Endodermal cell (in vitro differentiated cells): ENCODE measurements at regions not wholly inside any gene's neighbourhood (a gene's known extent, or its start where the extent isn't known, plus 50 kb on each side); places are given as distances from the start of the nearest gene placed in this dataset.

ENCODE experiments used
- DNase-seq: peaks from one replicate; pipeline ENCODE4 v3.0.0-alpha.2; 2017
- H3K27ac ChIP-seq: 2 replicates; pipeline ENCODE4 v1.5.1; 2013; ENCODE audit warnings: mild to moderate bottlenecking, low read depth, low read length, moderate library complexity
- H3K27me3 ChIP-seq: 2 replicates; pipeline ENCODE4 v1.6.1; 2013; ENCODE audit warnings: mild to moderate bottlenecking, low read length, moderate library complexity; ENCODE audit not compliant: insufficient read depth, control insufficient read depth, poor library complexity, severe bottlenecking
- H3K36me3 ChIP-seq: 2 replicates; pipeline ENCODE4 v1.7.0; 2013; ENCODE audit warnings: mild to moderate bottlenecking, low read length, moderate library complexity; ENCODE audit not compliant: control insufficient read depth, insufficient read depth
- H3K4me1 ChIP-seq: one replicate; pipeline ENCODE4 v1.7.0; 2013; ENCODE audit warnings: low read length; ENCODE audit not compliant: control insufficient read depth, insufficient read depth
- H3K4me3 ChIP-seq: 2 replicates; pipeline ENCODE4 v1.5.1; 2013; ENCODE audit warnings: mild to moderate bottlenecking, low read length, moderate library complexity
- H3K9ac ChIP-seq: 2 replicates; pipeline ENCODE4 v1.6.1; 2013; ENCODE audit warnings: mild to moderate bottlenecking, low read length, moderate library complexity; ENCODE audit not compliant: poor library complexity, severe bottlenecking; ENCODE audit errors: extremely low read depth
- H3K9me3 ChIP-seq: 2 replicates; pipeline ENCODE4 v1.6.1; 2013; ENCODE audit warnings: mild to moderate bottlenecking, low read length, moderate library complexity; ENCODE audit not compliant: control insufficient read depth
- H3K27ac Mint-ChIP-seq: 2 replicates; pipeline ENCODE4 v1.8.0; 2020; ENCODE audit warnings: mixed read lengths
- H3K27me3 Mint-ChIP-seq: 2 replicates; pipeline ENCODE4 v1.8.0; 2021; ENCODE audit warnings: mild to moderate bottlenecking, mixed read lengths; ENCODE audit not compliant: insufficient read depth
- H3K36me3 Mint-ChIP-seq: 2 replicates; pipeline ENCODE4 v1.8.0; 2020; ENCODE audit warnings: low read depth, mixed read lengths
- H3K4me1 Mint-ChIP-seq: 2 replicates; pipeline ENCODE4 v1.8.0; 2020; ENCODE audit warnings: mixed read lengths
- H3K4me3 Mint-ChIP-seq: 2 replicates; pipeline ENCODE4 v1.8.0; 2020; ENCODE audit warnings: mild to moderate bottlenecking, moderate library complexity, mixed read lengths
- H3K9me3 Mint-ChIP-seq: 2 replicates; pipeline ENCODE4 v1.8.0; 2020; ENCODE audit warnings: mild to moderate bottlenecking, mixed read lengths
- WGBS, 2 experiments: methylation state at CpG; one replicate each; pipeline versions ENCODE4 v1.1.5 to v1.1.7; 2013; ENCODE audit warnings: missing lambda C conversion rate in 2 of 2, mixed read lengths in 1 of 2; ENCODE audit not compliant: insufficient coverage in 1 of 2, insufficient read length in 1 of 2; 5-methylcytosine and 5-hydroxymethylcytosine counted together
- TF ChIP-seq, protein P1 (sequence below): fragments of 200-600 bp; sonication (generic); conservative IDR thresholded peaks from 2 replicates; pipeline ENCODE4 v1.5.0; 2021; ENCODE audit warnings: antibody characterized with exemption, mild to moderate bottlenecking

DNA sequence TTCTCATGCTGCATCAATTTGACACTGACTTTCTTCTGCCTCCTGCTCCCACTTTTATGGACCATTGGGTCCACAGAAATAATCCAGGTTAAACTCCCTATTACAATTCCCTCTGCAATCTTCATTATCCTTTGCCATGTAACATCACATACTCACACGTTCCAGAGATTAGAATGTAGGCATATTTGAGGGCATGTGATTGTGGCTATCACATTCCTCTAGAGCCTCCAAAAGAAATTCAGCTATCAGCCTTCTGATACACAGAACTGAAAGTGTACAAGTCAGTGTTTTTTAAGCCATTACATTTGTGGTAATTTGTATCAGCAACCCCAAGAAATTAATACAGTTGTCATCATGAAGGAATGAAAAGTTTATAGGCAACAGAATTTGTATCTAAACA lies 892.4 kb downstream of the RPS29 start:
- 100% methylated on average over 1 of the region's 1 CpG; no CpG with 5 or more reads in 1 of the 2 experiments for WGBS, 2 experiments
- no peaks in the 10 kb centered on the region for H3K4me1 ChIP-seq
- Mint-ChIP-seq H3K9me3 (peaks cover 13% of the 10 kb centered on the region), H3K27ac (no peak overlapping the region), H3K4me1 (no peaks in the 10 kb centered on the region), H3K27me3 (no peaks in the 10 kb centered on the region), H3K36me3 (no peaks in the 10 kb centered on the region), H3K4me3 (no peak overlapping the region)
- no peak overlapping the region for H3K27ac ChIP-seq
- no peak overlapping the region for H3K9ac ChIP-seq
- DNase-seq: no peak
- H3K4me3 ChIP-seq: no peak overlapping the region
- H3K9me3 ChIP-seq: no peaks in the 10 kb centered on the region
- H3K27me3 ChIP-seq: no peaks in the 10 kb centered on the region
- TF ChIP-seq, protein P1, sequence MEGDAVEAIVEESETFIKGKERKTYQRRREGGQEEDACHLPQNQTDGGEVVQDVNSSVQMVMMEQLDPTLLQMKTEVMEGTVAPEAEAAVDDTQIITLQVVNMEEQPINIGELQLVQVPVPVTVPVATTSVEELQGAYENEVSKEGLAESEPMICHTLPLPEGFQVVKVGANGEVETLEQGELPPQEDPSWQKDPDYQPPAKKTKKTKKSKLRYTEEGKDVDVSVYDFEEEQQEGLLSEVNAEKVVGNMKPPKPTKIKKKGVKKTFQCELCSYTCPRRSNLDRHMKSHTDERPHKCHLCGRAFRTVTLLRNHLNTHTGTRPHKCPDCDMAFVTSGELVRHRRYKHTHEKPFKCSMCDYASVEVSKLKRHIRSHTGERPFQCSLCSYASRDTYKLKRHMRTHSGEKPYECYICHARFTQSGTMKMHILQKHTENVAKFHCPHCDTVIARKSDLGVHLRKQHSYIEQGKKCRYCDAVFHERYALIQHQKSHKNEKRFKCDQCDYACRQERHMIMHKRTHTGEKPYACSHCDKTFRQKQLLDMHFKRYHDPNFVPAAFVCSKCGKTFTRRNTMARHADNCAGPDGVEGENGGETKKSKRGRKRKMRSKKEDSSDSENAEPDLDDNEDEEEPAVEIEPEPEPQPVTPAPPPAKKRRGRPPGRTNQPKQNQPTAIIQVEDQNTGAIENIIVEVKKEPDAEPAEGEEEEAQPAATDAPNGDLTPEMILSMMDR: no peak
- H3K36me3 ChIP-seq: no peaks in the 10 kb centered on the region

DNA sequence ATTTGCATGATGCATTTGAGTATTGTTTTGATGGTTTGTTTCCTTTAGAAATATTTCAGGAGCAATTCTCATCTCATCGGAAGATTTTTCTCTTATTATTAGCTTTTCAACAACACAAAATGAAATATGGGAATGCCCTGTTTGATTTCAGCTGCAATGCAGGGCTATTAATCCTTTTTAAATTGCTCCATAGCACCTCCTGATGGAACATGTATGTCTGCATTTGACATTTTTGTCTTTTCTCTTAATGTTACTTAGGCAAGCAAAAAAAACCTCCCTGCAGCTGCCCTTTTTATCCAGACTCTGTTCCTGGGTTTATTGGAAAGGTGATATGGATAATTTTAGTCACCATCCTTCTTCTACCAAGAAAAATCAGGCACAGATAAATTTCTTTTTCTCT lies 895.8 kb downstream of the RPS29 start:
- Mint-ChIP-seq H3K36me3 (no peaks in the 10 kb centered on the region), H3K27ac (no peak overlapping the region), H3K27me3 (no peaks in the 10 kb centered on the region), H3K9me3 (no peaks in the 10 kb centered on the region), H3K4me1 (peaks cover 10% of the 10 kb centered on the region), H3K4me3 (no peak overlapping the region)
- Histone ChIP-seq H3K27me3 (no peaks in the 10 kb centered on the region), H3K36me3 (no peaks in the 10 kb centered on the region), H3K9me3 (no peaks in the 10 kb centered on the region), H3K9ac (no peak overlapping the region), H3K27ac (no peak overlapping the region), H3K4me1 (peaks cover 7% of the 10 kb centered on the region), H3K4me3 (no peak overlapping the region)
- 100% methylated on average over 1 of the region's 1 CpG; no CpG with 5 or more reads in 1 of the 2 experiments for WGBS, 2 experiments
- TF ChIP-seq, protein P1: peak; percentile 68
- no peak for DNase-seq

DNA sequence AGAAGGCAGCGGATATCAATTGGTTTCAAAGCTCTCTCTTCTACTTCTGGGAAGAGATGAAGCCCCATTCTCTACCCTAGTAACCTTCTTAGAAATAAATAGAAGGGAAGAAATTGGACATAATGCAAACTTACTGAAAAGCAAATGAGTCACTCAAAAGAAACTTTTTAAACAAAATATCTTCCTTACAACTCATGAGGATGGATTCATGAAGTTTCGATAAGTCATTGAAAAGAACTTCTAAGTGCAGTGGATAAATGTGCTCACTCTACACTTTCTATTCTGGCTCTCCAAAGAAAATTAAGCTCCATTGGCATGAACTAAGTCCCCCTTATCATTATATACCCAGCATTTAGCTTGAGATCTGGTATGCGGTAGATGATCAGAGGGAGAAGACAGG lies 899.5 kb downstream of the RPS29 start:
- no peak overlapping the region for H3K4me3 ChIP-seq
- no peak for DNase-seq
- no peaks in the 10 kb centered on the region for H3K36me3 Mint-ChIP-seq
- no peaks in the 10 kb centered on the region for H3K9me3 ChIP-seq
- TF ChIP-seq, protein P1: no peak
- H3K4me1 Mint-ChIP-seq: peaks cover 11% of the 10 kb centered on the region
- no peaks in the 10 kb centered on the region for H3K9me3 Mint-ChIP-seq
- H3K27ac Mint-ChIP-seq: no peak overlapping the region
- H3K27ac ChIP-seq: no peak overlapping the region
- H3K27me3 ChIP-seq: no peaks in the 10 kb centered on the region
- no peaks in the 10 kb centered on the region for H3K27me3 Mint-ChIP-seq
- H3K9ac ChIP-seq: no peak overlapping the region
- H3K4me1 ChIP-seq: peaks cover 8% of the 10 kb centered on the region
- no peaks in the 10 kb centered on the region for H3K36me3 ChIP-seq
- 80 to 91% methylated on average over 2 to 3 of the region's 3 CpGs for WGBS, 2 experiments
- no peak overlapping the region for H3K4me3 Mint-ChIP-seq
